ENCODE measurements at regions not wholly inside any gene's neighbourhood (a gene's known extent, or its start where the extent isn't known, plus 50 kb on each side); places are given as distances from the start of the nearest gene placed in this dataset.

DNA sequence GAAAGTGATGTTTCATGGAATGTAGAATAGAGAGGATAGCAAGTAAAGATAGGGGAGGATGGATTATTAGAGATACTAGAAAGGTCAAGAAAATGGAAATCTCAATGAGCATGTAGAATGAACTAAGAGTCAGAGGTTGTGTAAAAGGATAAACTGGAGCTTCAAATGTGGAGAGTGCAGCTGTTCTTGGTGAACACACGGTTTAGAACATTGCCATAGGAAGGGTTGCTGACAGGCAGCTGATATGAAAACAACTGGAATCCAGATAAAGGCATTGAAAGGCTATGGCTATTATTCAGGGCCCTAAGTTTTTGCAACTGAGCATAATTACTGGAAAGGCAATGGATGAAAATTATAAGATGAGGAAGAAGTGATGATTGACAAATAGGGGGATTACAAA lies 239.6 kb upstream of the VEGFC start:
- H3K9me3 Mint-ChIP-seq: peaks cover 10 to 14% of the 10 kb centered on the region in 2 donors

DNA sequence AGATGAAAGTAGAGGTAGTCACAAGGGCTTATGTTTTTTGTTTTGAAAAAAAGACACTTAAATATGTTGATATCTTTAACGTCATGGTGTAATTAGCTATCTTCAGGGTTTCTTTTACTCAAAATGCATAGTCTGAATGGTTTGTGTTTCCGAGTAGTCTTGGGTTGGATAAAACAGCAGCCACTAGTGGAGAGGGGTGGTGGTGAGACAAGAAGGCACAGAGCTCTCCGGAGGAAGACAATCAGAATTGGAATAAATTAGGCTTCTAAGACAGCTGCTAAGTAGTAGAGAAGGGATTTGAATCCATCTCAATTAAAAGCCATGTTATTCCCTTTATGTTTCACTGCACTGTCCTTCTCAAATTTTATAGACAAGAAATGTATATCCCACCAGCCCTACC lies 240.4 kb upstream of the VEGFC start:
- 69% methylated on average over 3 of the region's 3 CpGs for WGBS (ENCODE audit: insufficient coverage)
- Mint-ChIP-seq H3K36me3 (no peaks in the 10 kb centered on the region), H3K9me3 (peaks cover 3 to 10% of the 10 kb centered on the region in 2 donors), H3K27me3 (ENCODE audit: low read depth in 2 of 2) (no peaks in the 10 kb centered on the region), H3K27ac (no peak overlapping the region), H3K4me1 (no peaks in the 10 kb centered on the region), H3K4me3 (no peak overlapping the region)
- no peak overlapping the region for H3K4me3 ChIP-seq (ENCODE audit: low read length)
- intact Hi-C loops (cut with micrococcal nuclease): no loop called here
- H3K4me1 ChIP-seq (ENCODE audit: control insufficient read depth, insufficient read depth, low read length): no peaks in the 10 kb centered on the region
- no peaks in the 10 kb centered on the region for H3K9me3 ChIP-seq (ENCODE audit: control insufficient read depth, insufficient read depth, low read length)
- DNase-seq (no peak), ATAC-seq (no peak)
- no peak overlapping the region for H3K27ac ChIP-seq (ENCODE audit: low read length)
- H3K27me3 ChIP-seq (ENCODE audit: control insufficient read depth, insufficient read depth, low read length): no peaks in the 10 kb centered on the region
- H3K36me3 ChIP-seq (ENCODE audit: control insufficient read depth, insufficient read depth, low read length): no peaks in the 10 kb centered on the region
- TF ChIP-seq CTCF (IDR thresholded peaks at IDR 0.05): no peak

More for the DNA sequence above, 239.6 kb upstream of the VEGFC start:
- Histone ChIP-seq H3K9me3 (ENCODE audit: control insufficient read depth, insufficient read depth, low read length) (no peaks in the 10 kb centered on the region), H3K27me3 (ENCODE audit: control insufficient read depth, insufficient read depth, low read length) (no peaks in the 10 kb centered on the region), H3K4me1 (ENCODE audit: control insufficient read depth, insufficient read depth, low read length) (no peaks in the 10 kb centered on the region), H3K36me3 (ENCODE audit: control insufficient read depth, insufficient read depth, low read length) (no peaks in the 10 kb centered on the region), H3K27ac (ENCODE audit: low read length) (no peak overlapping the region), H3K4me3 (ENCODE audit: low read length) (no peak overlapping the region)
- TF ChIP-seq CTCF (IDR thresholded peaks at IDR 0.05): no peak
- no peak for ATAC-seq
- WGBS (ENCODE audit: insufficient coverage): 56% methylated on average over 1 of the region's 1 CpG
- Mint-ChIP-seq H3K4me1 (no peaks in the 10 kb centered on the region), H3K27me3 (ENCODE audit: low read depth in 2 of 2) (no peaks in the 10 kb centered on the region), H3K4me3 (no peak overlapping the region), H3K36me3 (no peaks in the 10 kb centered on the region), H3K27ac (no peak overlapping the region)
- no peak for DNase-seq
- intact Hi-C loops (cut with micrococcal nuclease): no loop called here

- WGBS (ENCODE audit: insufficient coverage): 92% methylated on average over 1 of the region's 1 CpG
- H3K4me1 ChIP-seq (ENCODE audit: control insufficient read depth, insufficient read depth, low read length): no peaks in the 10 kb centered on the region
- H3K27ac Mint-ChIP-seq: no peak overlapping the region
- H3K27me3 ChIP-seq (ENCODE audit: control insufficient read depth, insufficient read depth, low read length): no peaks in the 10 kb centered on the region
- peaks cover 3 to 10% of the 10 kb centered on the region in 2 donors for H3K9me3 Mint-ChIP-seq
- ATAC-seq (no peak), DNase-seq (no peak)
- H3K36me3 ChIP-seq (ENCODE audit: control insufficient read depth, insufficient read depth, low read length): no peaks in the 10 kb centered on the region
- no peaks in the 10 kb centered on the region for H3K4me1 Mint-ChIP-seq
- H3K4me3 ChIP-seq (ENCODE audit: low read length): no peak overlapping the region
- TF ChIP-seq CTCF (IDR thresholded peaks at IDR 0.05): no peak
- no peak overlapping the region for H3K27ac ChIP-seq (ENCODE audit: low read length)
- no peaks in the 10 kb centered on the region for H3K36me3 Mint-ChIP-seq
- no peaks in the 10 kb centered on the region for H3K27me3 Mint-ChIP-seq (ENCODE audit: low read depth in 2 of 2)
- H3K9me3 ChIP-seq (ENCODE audit: control insufficient read depth, insufficient read depth, low read length): no peaks in the 10 kb centered on the region
- intact Hi-C loops (cut with micrococcal nuclease): no loop called here
- H3K4me3 Mint-ChIP-seq: no peak overlapping the region
Observed at GRCh38 chr4:177033632-177034031, 240.9 kb upstream of the VEGFC start.

- no peak overlapping the region for H3K4me3 Mint-ChIP-seq
- no peaks in the 10 kb centered on the region for H3K4me1 ChIP-seq (ENCODE audit: control insufficient read depth, insufficient read depth, low read length)
- no peak for TF ChIP-seq CTCF (IDR thresholded peaks at IDR 0.05)
- H3K27me3 Mint-ChIP-seq (ENCODE audit: low read depth in 2 of 2): no peaks in the 10 kb centered on the region
- ATAC-seq: no peak
- no peak for DNase-seq
- H3K36me3 Mint-ChIP-seq: no peaks in the 10 kb centered on the region
- no peaks in the 10 kb centered on the region for H3K36me3 ChIP-seq (ENCODE audit: control insufficient read depth, insufficient read depth, low read length)
- H3K27me3 ChIP-seq (ENCODE audit: control insufficient read depth, insufficient read depth, low read length): no peaks in the 10 kb centered on the region
- intact Hi-C loops (cut with micrococcal nuclease): no loop called here
- H3K4me3 ChIP-seq (ENCODE audit: low read length): no peak overlapping the region
- no peak overlapping the region for H3K27ac ChIP-seq (ENCODE audit: low read length)
- H3K9me3 ChIP-seq (ENCODE audit: control insufficient read depth, insufficient read depth, low read length): no peaks in the 10 kb centered on the region
- no peaks in the 10 kb centered on the region for H3K4me1 Mint-ChIP-seq
- H3K9me3 Mint-ChIP-seq: peaks cover 4 to 11% of the 10 kb centered on the region in 2 donors
- WGBS (ENCODE audit: insufficient coverage): 93% methylated on average over 4 of the region's 4 CpGs
- no peak overlapping the region for H3K27ac Mint-ChIP-seq
Observed at GRCh38 chr4:177041356-177041755, 248.6 kb upstream of the VEGFC start.

Data from natural killer cell (primary cell).